HCT116 (cell line): ENCODE measurements at regions not wholly inside any gene's neighbourhood (a gene's known extent, or its start where the extent isn't known, plus 50 kb on each side); places are given as distances from the start of the nearest gene placed in this dataset.

Source experiments
- ATAC-seq: fragments of 200-7000 bp; cut with Tn5 transposase; 2 replicates; pipeline ENCODE4 v1.9.1; 2020; ENCODE audit warnings: mild to moderate bottlenecking, moderate library complexity
- BruUV-seq: library from RNA; stranded (reverse); fragments of 400-500 nt; replicated peaks from 2 replicates; lab custom pipeline; 2021; lab: Mats Ljungman, UMichigan
- CTCF ChIA-PET: fragments of 300-600 bp; sonication (Branson Sonifier 250); formaldehyde crosslinking; loops from one replicate; lab custom pipeline; 2021; ENCODE audit warnings: antibody characterized with exemption; lab: Charles Lee
- POLR2A ChIA-PET: fragments of 300-600, 350-600 bp; sonication (Branson Sonifier 250); formaldehyde crosslinking; loops from one replicate; lab custom pipeline; 2021; ENCODE audit warnings: antibody characterized with exemption; lab: Charles Lee
- RAD21 ChIA-PET, 2 experiments: fragments of 300-600 bp; sonication (Branson Sonifier 250); formaldehyde crosslinking; loops; one replicate each; lab custom pipeline; 2023; ENCODE audit warnings: low total read pairs in 2 of 2; ENCODE audit not compliant: uncharacterized antibody in 2 of 2, unreplicated experiment in 2 of 2, low non-redundant PET in 1 of 2; lab: Charles Lee
- DNase-seq: peaks from one replicate; pipeline ENCODE4 v3.0.0-alpha.2; 2010; ENCODE audit warnings: low read depth, low spot score
- H2AFZ ChIP-seq: fragments of 200-600 bp; shearing (Covaris generic), sonication (generic); 2 replicates; pipeline ENCODE4 v1.6.1; 2017; ENCODE audit warnings: low read depth, mixed run types, mixed read lengths, antibody characterized with exemption, low read length; ENCODE audit not compliant: poor library complexity, severe bottlenecking
- H3K27ac ChIP-seq: 2 replicates; pipeline ENCODE4 v1.5.1; 2012; ENCODE audit warnings: low read depth, low read length
- H3K27me3 ChIP-seq: fragments of 200-600 bp; sonication (generic); 2 replicates; pipeline ENCODE4 v1.6.1; 2016; ENCODE audit warnings: mixed run types, low read length, mixed read lengths; ENCODE audit not compliant: insufficient read depth
- H3K36me3 ChIP-seq, 2 experiments: fragments of 200-500 bp in 1 of 2; fragments of 200-600 bp in 1 of 2; sonication (Bioruptor generic) in 1 of 2; sonication (generic) in 1 of 2; 2 replicates each; pipeline versions ENCODE4 v1.5.1 to v1.6.1; 2014 to 2016; ENCODE audit warnings: low read length in 2 of 2, inconsistent platforms in 1 of 2, mixed read lengths in 1 of 2, mixed run types in 1 of 2; ENCODE audit not compliant: insufficient read depth in 2 of 2, control insufficient read depth in 1 of 2
- H3K4me1 ChIP-seq, 2 experiments: fragments of 200-600 bp in 1 of 2; sonication (generic) in 1 of 2; 2 replicates each; pipeline versions ENCODE4 v1.5.1 to v1.6.1; 2012 to 2017; ENCODE audit warnings: low read length in 2 of 2, inconsistent platforms in 1 of 2, mild to moderate bottlenecking in 1 of 2, mixed read lengths in 1 of 2, mixed run types in 1 of 2, moderate library complexity in 1 of 2; ENCODE audit not compliant: insufficient read depth in 2 of 2, control insufficient read depth in 1 of 2
- H3K4me2 ChIP-seq: fragments of 200-600 bp; sonication (generic); 2 replicates; pipeline ENCODE4 v1.6.1; 2017; ENCODE audit warnings: mixed run types, low read length, mixed read lengths
- H3K4me3 ChIP-seq, 2 experiments: fragments of 200-600 bp in 1 of 2; sonication (generic) in 1 of 2; replicated peaks in 1 of 2; 2 replicates each; pipeline ENCODE4 v1.5.1; 2011 to 2016; ENCODE audit warnings: low read length in 2 of 2, control low read depth in 1 of 2, low read depth in 1 of 2, mild to moderate bottlenecking in 1 of 2, mixed read lengths in 1 of 2, mixed run types in 1 of 2
- H3K79me2 ChIP-seq: fragments of 200-600 bp; sonication (generic); 2 replicates; pipeline ENCODE4 v1.6.1; 2017; ENCODE audit warnings: mild to moderate bottlenecking, mixed run types, low read length, moderate library complexity, mixed read lengths; ENCODE audit not compliant: insufficient read depth
- H3K9ac ChIP-seq: fragments of 200-600 bp; sonication (generic); 2 replicates; pipeline ENCODE4 v1.6.1; 2016; ENCODE audit warnings: low read length, mixed read lengths
- H3K9me2 ChIP-seq: fragments of 200-600 bp; sonication (generic), shearing (Covaris generic); 2 replicates; pipeline ENCODE4 v1.6.1; 2017; ENCODE audit warnings: mixed run types, mild to moderate bottlenecking, moderate library complexity; ENCODE audit not compliant: insufficient read depth
- H3K9me3 ChIP-seq, 2 experiments: fragments of 200-500 bp in 1 of 2; fragments of 200-600 bp in 1 of 2; sonication (Bioruptor generic) in 1 of 2; sonication (generic) in 1 of 2; 2 replicates each; pipeline ENCODE4 v1.6.1; 2014 to 2017; ENCODE audit warnings: low read length in 2 of 2, mixed read lengths in 2 of 2, inconsistent platforms in 1 of 2, low read depth in 1 of 2, mild to moderate bottlenecking in 1 of 2, mixed run types in 1 of 2, moderate library complexity in 1 of 2; ENCODE audit not compliant: control insufficient read depth in 1 of 2, insufficient read depth in 1 of 2
- H4K20me1 ChIP-seq: fragments of 200-600 bp; sonication (generic), shearing (Covaris generic); 2 replicates; pipeline ENCODE4 v1.6.1; 2017; ENCODE audit warnings: mixed run types, mild to moderate bottlenecking, moderate library complexity; ENCODE audit not compliant: insufficient read depth
- ELF1 ChIP-seq: IDR thresholded peaks from 2 replicates; pipeline ENCODE4 v1.6.1; 2012; ENCODE audit warnings: low read depth, borderline replicate concordance
- EZH2phosphoT487 ChIP-seq: fragments of 200-600 bp; IDR thresholded peaks from 2 replicates; pipeline ENCODE4 v1.6.1; 2018; ENCODE audit warnings: antibody characterized with exemption, borderline replicate concordance
- POLR2A ChIP-seq: IDR thresholded peaks from 2 replicates; pipeline ENCODE4 v1.7.0; 2011; ENCODE audit warnings: borderline replicate concordance; ENCODE audit not compliant: insufficient read depth, insufficient read length; ENCODE audit errors: extremely low read depth
- POLR2AphosphoS5 ChIP-seq: IDR thresholded peaks from 2 replicates; pipeline ENCODE4 v1.6.1; 2011; ENCODE audit warnings: mild to moderate bottlenecking, low read depth, low read length, moderate library complexity
- REST ChIP-seq: IDR thresholded peaks from 2 replicates; pipeline ENCODE4 v1.6.1; 2012; ENCODE audit warnings: low read depth
- SIN3A ChIP-seq: IDR thresholded peaks from 2 replicates; pipeline ENCODE4 v1.6.1; 2012; ENCODE audit warnings: low read depth
- SP1 ChIP-seq: IDR thresholded peaks from 2 replicates; pipeline ENCODE4 v1.6.1; 2012; ENCODE audit warnings: low read depth
- SRF ChIP-seq: IDR thresholded peaks from 2 replicates; pipeline ENCODE4 v1.6.1; 2012; ENCODE audit warnings: low read depth
- TCF7L2 ChIP-seq: IDR thresholded peaks from 2 replicates; pipeline ENCODE4 v1.7.0; 2011; ENCODE audit warnings: borderline replicate concordance, inconsistent platforms; ENCODE audit not compliant: insufficient read depth, insufficient read length; ENCODE audit errors: extremely low read depth
- ZFX ChIP-seq: fragments of 450-650 bp; IDR thresholded peaks from 2 replicates; pipeline ENCODE4 v1.6.1; 2017
- intact Hi-C: fragments of 100-400 bp; cut with micrococcal nuclease; formaldehyde crosslinking; loops from 2 replicates; pipeline ENCODE4 v1.10.0; 2022
- TF ChIP-seq, protein P1 (sequence below), 3 experiments: fragments of 200-600 bp in 1 of 3; sonication (generic) in 1 of 3; IDR thresholded peaks in 2 of 3; conservative IDR thresholded peaks in 1 of 3; 2 replicates each; pipeline ENCODE4 v1.5.1; 2012 to 2017; ENCODE audit warnings: low read depth in 2 of 3, low read length in 2 of 3, antibody characterized with exemption in 1 of 3, borderline replicate concordance in 1 of 3, control low read depth in 1 of 3, mild to moderate bottlenecking in 1 of 3, mixed read lengths in 1 of 3, mixed run types in 1 of 3, moderate library complexity in 1 of 3; ENCODE audit not compliant: insufficient read depth in 1 of 3
- TF ChIP-seq, protein P2 (sequence below): IDR thresholded peaks from 2 replicates; pipeline ENCODE4 v1.6.1; 2012

- ChIA-PET CTCF (no interaction called here), POLR2A (no interaction called here), RAD21 (no interaction called here)
- H3K4me2 ChIP-seq = no peak overlapping the region
- DNase-seq (no peak), ATAC-seq (no peak)
- H3K36me3 ChIP-seq = no peaks in the 10 kb centered on the region
- BruUV-seq = no TSS peak
- no peaks in the 10 kb centered on the region for H3K27me3 ChIP-seq
- intact Hi-C loops = no loop called here
- no peak overlapping the region for H3K4me3 ChIP-seq
- H3K4me1 ChIP-seq = no peaks in the 10 kb centered on the region
- H3K9ac ChIP-seq = no peak overlapping the region
- H2AFZ ChIP-seq = no peak overlapping the region
- H3K9me2 ChIP-seq = no peaks in the 10 kb centered on the region
- H4K20me1 ChIP-seq = no peaks in the 10 kb centered on the region
- no peak for TF ChIP-seq ZFX
- no peak overlapping the region for H3K27ac ChIP-seq
- no peaks in the 10 kb centered on the region for H3K9me3 ChIP-seq
- no peaks in the 10 kb centered on the region for H3K79me2 ChIP-seq
Measured at GRCh38 chrX:115392871-115393270, 103.4 kb downstream of the LUZP4 start.

DNA sequence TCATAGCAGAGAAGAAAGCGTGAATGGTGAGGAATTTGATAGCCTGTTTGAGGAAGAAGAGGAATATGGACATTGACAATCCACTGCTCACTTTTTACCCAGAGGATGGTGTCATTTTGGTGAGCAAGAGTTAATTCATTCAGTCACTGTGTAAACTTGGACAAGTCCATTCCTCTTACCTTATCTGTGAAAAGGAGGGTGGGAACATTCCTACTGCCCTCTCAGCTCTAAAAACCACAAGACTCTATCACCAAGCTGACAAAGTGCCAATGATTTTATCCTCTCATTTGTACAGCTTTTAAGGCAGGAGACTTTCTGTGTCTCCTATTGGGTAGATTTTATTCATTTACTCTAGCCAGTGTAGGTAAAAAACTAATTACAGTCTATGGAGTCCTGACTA is 103.8 kb downstream of the LUZP4 start:
- H2AFZ ChIP-seq = no peak overlapping the region
- H3K36me3 ChIP-seq = no peaks in the 10 kb centered on the region
- H3K4me1 ChIP-seq = no peaks in the 10 kb centered on the region
- DNase-seq (no peak), ATAC-seq (no peak)
- POLR2A ChIA-PET = no interaction called here
- H3K27me3 ChIP-seq = no peaks in the 10 kb centered on the region
- no peak overlapping the region for H3K4me2 ChIP-seq
- RAD21 ChIA-PET = no interaction called here
- intact Hi-C loops = no loop called here
- no peaks in the 10 kb centered on the region for H4K20me1 ChIP-seq
- CTCF ChIA-PET = no interaction called here
- BruUV-seq = no TSS peak
- H3K79me2 ChIP-seq = no peaks in the 10 kb centered on the region
- TF ChIP-seq EZH2phosphoT487 (no peak), SIN3A (no peak), POLR2AphosphoS5 (no peak), SRF (no peak), REST (no peak), TCF7L2 (no peak), SP1 (no peak), ELF1 (no peak), POLR2A (no peak)
- TF ChIP-seq, protein P1, sequence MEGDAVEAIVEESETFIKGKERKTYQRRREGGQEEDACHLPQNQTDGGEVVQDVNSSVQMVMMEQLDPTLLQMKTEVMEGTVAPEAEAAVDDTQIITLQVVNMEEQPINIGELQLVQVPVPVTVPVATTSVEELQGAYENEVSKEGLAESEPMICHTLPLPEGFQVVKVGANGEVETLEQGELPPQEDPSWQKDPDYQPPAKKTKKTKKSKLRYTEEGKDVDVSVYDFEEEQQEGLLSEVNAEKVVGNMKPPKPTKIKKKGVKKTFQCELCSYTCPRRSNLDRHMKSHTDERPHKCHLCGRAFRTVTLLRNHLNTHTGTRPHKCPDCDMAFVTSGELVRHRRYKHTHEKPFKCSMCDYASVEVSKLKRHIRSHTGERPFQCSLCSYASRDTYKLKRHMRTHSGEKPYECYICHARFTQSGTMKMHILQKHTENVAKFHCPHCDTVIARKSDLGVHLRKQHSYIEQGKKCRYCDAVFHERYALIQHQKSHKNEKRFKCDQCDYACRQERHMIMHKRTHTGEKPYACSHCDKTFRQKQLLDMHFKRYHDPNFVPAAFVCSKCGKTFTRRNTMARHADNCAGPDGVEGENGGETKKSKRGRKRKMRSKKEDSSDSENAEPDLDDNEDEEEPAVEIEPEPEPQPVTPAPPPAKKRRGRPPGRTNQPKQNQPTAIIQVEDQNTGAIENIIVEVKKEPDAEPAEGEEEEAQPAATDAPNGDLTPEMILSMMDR (IDR thresholded peaks at IDR 0.05 in 2 of 3, conservative IDR thresholded peaks at IDR 0.05 in 1 of 3; ENCODE audit: borderline replicate concordance in 1 of 3, insufficient read depth in 1 of 3, low read depth in 2 of 3, low read length in 2 of 3) = no peak
- TF ChIP-seq, protein P2, sequence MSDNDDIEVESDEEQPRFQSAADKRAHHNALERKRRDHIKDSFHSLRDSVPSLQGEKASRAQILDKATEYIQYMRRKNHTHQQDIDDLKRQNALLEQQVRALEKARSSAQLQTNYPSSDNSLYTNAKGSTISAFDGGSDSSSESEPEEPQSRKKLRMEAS = no peak
- TF ChIP-seq, all 23 proteins: peak for 0
- Histone ChIP-seq H3K9me2 (no peaks in the 10 kb centered on the region), H3K4me3 (no peak overlapping the region), H3K9ac (no peak overlapping the region), H3K27ac (no peak overlapping the region), H3K9me3 (no peaks in the 10 kb centered on the region)
